ENCODE measurements at regions not wholly inside any gene's neighbourhood (a gene's known extent, or its start where the extent isn't known, plus 50 kb on each side); places are given as distances from the start of the nearest gene placed in this dataset.
"Not testable (repeated sequence)": the region's sequence is repeated elsewhere in the genome, so short reads cannot be mapped to it uniquely, and the experiment has no call there.

DNA sequence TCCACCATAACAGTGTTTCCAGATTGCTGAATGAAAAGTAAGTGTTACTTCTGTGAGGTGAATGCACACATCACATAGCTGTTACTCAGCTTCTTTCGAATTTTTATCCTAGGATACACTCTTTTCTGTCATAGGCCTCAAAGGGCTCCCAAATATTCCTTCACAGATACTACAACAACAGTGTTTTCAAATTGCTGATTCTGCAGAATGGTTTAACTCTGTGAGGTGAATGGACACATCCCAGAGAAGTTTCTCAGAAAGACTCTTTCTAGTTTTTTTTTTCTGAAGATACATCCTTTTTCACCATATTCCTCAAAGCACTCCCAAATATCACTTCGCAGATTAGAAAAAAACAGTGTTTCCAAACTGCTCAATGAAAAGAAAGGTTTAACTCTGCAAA lies 221.1 kb downstream of the OR4A5 start:
- no peaks in the 10 kb centered on the region for H3K4me1 Mint-ChIP-seq (ENCODE audit: unreplicated experiment)
- H3K27me3 Mint-ChIP-seq (ENCODE audit: unreplicated experiment), result no peaks in the 10 kb centered on the region
- no peak overlapping the region for H3K27ac Mint-ChIP-seq (ENCODE audit: unreplicated experiment)
- DNase-seq (ENCODE audit: low spot score), result no peak
- peaks cover 17% of the 10 kb centered on the region for H3K9me3 Mint-ChIP-seq (ENCODE audit: unreplicated experiment)
- no peak overlapping the region for H3K4me3 Mint-ChIP-seq (ENCODE audit: unreplicated experiment)
- no peak for TF ChIP-seq CTCF (IDR thresholded peaks at IDR 0.05; ENCODE audit: unreplicated experiment)
- no peaks in the 10 kb centered on the region for H3K36me3 Mint-ChIP-seq (ENCODE audit: low read depth, unreplicated experiment)

DNA sequence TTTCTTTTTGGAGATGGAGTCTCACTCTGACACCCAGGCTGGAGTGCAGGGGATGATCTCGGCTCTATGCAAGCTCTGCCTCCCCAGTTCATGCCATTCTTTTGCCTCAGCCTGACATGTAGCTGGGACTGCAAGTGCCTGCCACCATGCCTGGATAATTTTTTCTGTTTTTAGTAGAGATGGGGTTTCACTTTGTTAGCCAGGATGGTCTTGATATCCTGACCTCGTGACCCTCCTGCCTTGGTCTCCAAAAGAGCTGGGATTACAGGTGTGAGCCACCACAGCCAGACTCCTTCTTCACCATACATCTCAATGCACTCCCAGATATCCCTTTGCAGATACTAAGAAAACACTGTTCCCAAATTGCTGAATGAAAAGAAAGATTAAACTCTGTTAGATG lies 224.3 kb downstream of the OR4A5 start:
- TF ChIP-seq CTCF (IDR thresholded peaks at IDR 0.05; ENCODE audit: unreplicated experiment), result no peak
- Mint-ChIP-seq H3K36me3 (ENCODE audit: low read depth, unreplicated experiment) (peaks cover 4% of the 10 kb centered on the region), H3K4me1 (ENCODE audit: unreplicated experiment) (no peaks in the 10 kb centered on the region), H3K27ac (ENCODE audit: unreplicated experiment) (no peak overlapping the region), H3K27me3 (ENCODE audit: unreplicated experiment) (no peaks in the 10 kb centered on the region), H3K4me3 (ENCODE audit: unreplicated experiment) (no peak overlapping the region), H3K9me3 (ENCODE audit: unreplicated experiment) (peaks cover 32% of the 10 kb centered on the region)
- DNase-seq (ENCODE audit: low spot score), result no peak

GRCh38 chr11:54944211-54944610 lies 237.6 kb downstream of the OR4A5 start:
- TF ChIP-seq CTCF (IDR thresholded peaks at IDR 0.05; ENCODE audit: unreplicated experiment), result no peak
- H3K27ac Mint-ChIP-seq (ENCODE audit: unreplicated experiment), result no peak overlapping the region
- DNase-seq (ENCODE audit: low spot score), result no peak
- no peaks in the 10 kb centered on the region for H3K27me3 Mint-ChIP-seq (ENCODE audit: unreplicated experiment)
- H3K9me3 Mint-ChIP-seq (ENCODE audit: unreplicated experiment), result peaks cover 13% of the 10 kb centered on the region
- no peaks in the 10 kb centered on the region for H3K4me1 Mint-ChIP-seq (ENCODE audit: unreplicated experiment)
- no peak overlapping the region for H3K4me3 Mint-ChIP-seq (ENCODE audit: unreplicated experiment)
- no peaks in the 10 kb centered on the region for H3K36me3 Mint-ChIP-seq (ENCODE audit: low read depth, unreplicated experiment)

DNA sequence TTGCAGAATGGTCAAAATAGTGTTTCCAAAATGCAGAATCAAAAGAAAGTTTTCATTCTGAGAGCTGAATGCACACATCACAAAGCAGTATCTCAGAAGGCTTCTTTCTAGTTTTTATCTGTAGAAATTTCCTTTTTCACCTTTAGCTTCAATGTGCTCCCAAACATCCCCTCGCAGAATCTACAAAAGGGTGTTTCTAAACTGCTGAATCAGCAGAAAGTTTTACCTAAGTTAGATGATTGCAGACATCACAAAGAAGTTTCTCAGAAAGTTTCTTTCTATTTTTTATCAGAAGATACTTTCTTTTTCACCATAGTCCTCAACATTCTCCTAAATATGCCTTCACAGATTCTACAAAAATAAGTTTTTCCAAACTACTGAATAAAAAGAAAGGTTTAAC lies 239.8 kb downstream of the OR4A5 start:
- TF ChIP-seq CTCF (IDR thresholded peaks at IDR 0.05; ENCODE audit: unreplicated experiment), result no peak
- H3K27ac Mint-ChIP-seq (ENCODE audit: unreplicated experiment), result no peak overlapping the region
- no peak overlapping the region for H3K4me3 Mint-ChIP-seq (ENCODE audit: unreplicated experiment)
- DNase-seq (ENCODE audit: low spot score), result no peak
- H3K36me3 Mint-ChIP-seq (ENCODE audit: low read depth, unreplicated experiment), result no peaks in the 10 kb centered on the region
- H3K4me1 Mint-ChIP-seq (ENCODE audit: unreplicated experiment), result no peaks in the 10 kb centered on the region
- H3K9me3 Mint-ChIP-seq (ENCODE audit: unreplicated experiment), result peaks cover 13% of the 10 kb centered on the region
- no peaks in the 10 kb centered on the region for H3K27me3 Mint-ChIP-seq (ENCODE audit: unreplicated experiment)

- not testable (repeated sequence) for H3K27ac Mint-ChIP-seq (ENCODE audit: unreplicated experiment); H3K36me3 Mint-ChIP-seq (ENCODE audit: low read depth, unreplicated experiment); H3K27me3 Mint-ChIP-seq (ENCODE audit: unreplicated experiment); H3K4me1 Mint-ChIP-seq (ENCODE audit: unreplicated experiment); DNase-seq (ENCODE audit: low spot score); H3K4me3 Mint-ChIP-seq (ENCODE audit: unreplicated experiment)
- H3K9me3 Mint-ChIP-seq (ENCODE audit: unreplicated experiment), result peaks cover 13% of the 10 kb centered on the region
These were observed 240.5 kb downstream of the OR4A5 start for GRCh38 chr11:54947175-54947574.

DNA sequence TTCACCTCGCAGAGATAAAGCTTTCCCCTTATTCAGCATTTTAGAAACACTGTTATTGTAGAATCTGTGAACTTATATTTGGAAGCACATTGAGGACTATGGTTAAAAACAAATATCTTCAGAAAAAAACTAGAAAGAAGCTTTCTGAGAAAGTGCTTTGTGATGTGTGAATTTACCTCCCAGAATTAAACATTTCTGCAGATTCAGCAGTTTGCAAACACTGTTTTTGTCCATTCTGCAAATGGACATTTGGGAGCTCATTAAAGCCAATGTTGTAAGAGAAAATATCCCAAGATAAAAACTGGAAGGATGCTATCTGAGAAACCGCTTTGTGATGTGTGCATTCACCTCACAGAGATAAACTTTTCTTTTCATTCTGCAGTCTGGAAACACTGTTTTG lies 272.7 kb downstream of the OR4A5 start:
- Mint-ChIP-seq H3K36me3 (ENCODE audit: low read depth, unreplicated experiment) (no peaks in the 10 kb centered on the region), H3K27ac (ENCODE audit: unreplicated experiment) (no peak overlapping the region), H3K27me3 (ENCODE audit: unreplicated experiment) (no peaks in the 10 kb centered on the region), H3K9me3 (ENCODE audit: unreplicated experiment) (peaks cover 17% of the 10 kb centered on the region), H3K4me1 (ENCODE audit: unreplicated experiment) (no peaks in the 10 kb centered on the region), H3K4me3 (ENCODE audit: unreplicated experiment) (no peak overlapping the region)
- no peak for DNase-seq (ENCODE audit: low spot score)
- no peak for TF ChIP-seq CTCF (IDR thresholded peaks at IDR 0.05; ENCODE audit: unreplicated experiment)
